CD4-positive, alpha-beta T cell treated with Interferon alpha-2 for 1 hour (primary cell): ENCODE measurements at regions not wholly inside any gene's neighbourhood (a gene's known extent, or its start where the extent isn't known, plus 50 kb on each side); places are given as distances from the start of the nearest gene placed in this dataset.
"Not testable (repeated sequence)": the region's sequence is repeated elsewhere in the genome, so short reads cannot be mapped to it uniquely, and the experiment has no call there.

ENCODE experiments used
- DNase-seq, 2 donors: peaks; one replicate each; pipeline ENCODE4 v3.0.0-alpha.2; 2020 to 2022

DNA sequence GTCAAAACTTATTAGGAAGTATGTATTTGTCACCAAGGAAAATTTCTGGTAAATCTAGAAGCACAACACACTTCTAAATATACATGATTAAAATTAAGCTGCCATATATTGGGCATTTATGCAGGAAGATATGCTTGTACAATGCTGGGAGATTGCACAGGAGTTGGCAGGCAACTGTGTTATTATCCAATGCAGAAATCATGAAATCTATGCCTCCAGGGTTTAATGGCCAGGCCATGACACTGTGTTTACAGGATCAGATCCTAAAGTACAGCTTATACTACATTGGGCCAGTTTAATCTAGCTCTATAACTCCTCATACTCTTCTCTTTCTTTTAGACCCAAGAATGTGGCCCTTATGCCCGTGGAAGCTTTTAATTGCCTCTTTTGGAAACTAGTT lies 391.4 kb upstream of the DPH6 start:
- DNase-seq, result no peak

DNA sequence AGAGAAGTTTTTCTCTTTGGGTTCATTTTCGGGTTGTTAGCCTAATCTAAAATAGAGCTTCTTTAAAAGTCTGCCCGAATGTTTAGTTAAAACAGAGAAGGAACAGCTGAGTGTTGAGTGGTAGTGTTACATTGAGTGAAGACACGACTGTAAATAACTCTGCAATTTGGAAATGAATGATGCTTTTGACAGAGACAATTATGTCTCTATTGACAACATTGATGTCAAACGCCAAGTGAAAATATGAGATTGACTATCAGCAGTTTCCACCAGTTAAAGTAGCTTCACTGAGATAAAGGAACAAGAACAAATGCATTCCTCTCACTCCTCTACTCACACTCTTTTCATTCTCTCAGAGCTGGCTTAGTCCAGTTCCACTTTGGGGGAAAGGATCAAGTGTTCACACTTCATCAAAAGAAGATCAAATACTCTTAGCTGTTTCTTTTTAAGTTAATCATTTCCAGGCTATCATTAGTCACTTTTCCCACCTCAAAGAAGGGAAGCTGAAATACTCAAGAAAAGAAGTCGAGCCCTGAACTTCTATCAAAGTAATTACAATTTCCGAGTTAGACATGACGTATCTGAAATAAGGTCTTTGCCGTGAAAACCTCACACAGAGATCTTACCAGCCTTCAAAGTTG lies 399.1 kb upstream of the DPH6 start:
- no peak for DNase-seq

DNA sequence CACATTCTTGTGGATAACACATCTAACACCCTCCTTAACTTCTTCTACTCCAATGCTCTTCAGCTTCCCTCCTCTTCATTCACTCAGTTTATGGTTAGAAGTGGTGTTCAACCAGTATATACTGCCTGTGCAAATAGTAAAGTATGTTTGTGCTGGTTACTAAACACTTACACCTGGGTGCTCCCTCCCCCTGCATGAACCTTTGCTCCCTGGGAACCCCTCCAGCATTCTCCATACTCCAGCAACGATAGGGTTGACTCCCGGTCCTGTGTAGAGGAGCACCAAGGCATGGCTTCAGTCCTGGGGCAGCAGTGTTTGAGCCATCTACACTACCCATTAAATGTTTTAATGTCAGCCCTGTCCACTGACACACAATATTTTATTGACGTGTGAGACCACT lies 407.5 kb upstream of the DPH6 start:
- DNase-seq, result no peak

DNA sequence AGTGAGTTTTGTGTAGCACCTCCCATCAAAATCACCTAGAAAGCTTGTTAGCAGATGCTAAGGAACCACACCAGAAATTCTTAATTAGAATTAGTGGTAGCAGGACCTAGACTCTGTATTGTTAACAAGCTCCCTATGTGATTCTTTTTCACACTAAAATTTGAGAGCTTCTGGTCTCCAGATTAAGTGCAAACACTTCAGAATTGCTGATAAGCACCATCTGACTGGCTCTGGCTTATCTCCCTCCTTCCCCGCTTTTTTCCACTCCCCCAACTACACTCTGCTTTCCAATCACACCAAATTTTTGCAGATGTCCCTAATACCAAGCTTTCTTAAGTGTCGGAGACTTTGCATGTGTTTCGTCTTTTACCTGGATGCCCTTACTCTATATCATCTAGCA lies 410.1 kb upstream of the DPH6 start:
- no peak for DNase-seq

DNA sequence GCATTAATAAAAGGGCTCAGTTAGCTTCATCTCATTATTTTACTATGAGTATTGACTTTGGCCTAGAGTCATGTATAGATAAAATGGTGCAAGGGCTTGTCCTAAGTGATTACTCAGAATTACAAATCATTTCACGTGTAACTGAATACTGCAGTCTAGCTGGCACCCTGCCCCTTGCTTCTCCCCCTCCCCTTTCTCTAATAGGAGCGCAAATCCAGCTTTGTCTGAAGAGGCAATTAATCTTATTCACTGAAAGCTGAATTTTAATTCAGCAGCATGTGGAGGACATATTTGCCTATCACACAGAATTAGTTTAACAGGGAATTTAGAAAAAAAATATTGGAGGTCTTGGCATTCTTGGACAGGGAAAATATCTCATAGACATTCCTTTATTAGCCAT lies 412.1 kb upstream of the DPH6 start:
- no peak for DNase-seq

DNA sequence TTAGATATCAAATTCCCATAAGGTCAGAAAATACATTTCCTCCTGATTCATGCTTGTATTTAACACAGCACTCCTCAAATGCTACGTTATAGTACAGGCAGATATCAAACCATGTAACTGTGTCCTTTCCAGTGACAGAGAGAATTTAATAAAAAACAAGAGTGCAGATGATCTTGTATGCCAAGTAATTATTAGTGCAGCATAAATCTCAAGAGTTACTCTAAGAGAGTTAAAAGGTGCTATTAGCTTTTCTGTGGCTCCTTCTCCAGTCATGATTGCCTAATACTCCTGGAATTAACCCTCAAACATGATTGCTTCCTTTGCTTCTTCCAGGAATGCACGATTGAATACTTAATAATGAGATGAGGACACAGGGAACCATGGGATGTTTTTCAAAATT lies 413.0 kb upstream of the DPH6 start:
- no peak for DNase-seq

DNA sequence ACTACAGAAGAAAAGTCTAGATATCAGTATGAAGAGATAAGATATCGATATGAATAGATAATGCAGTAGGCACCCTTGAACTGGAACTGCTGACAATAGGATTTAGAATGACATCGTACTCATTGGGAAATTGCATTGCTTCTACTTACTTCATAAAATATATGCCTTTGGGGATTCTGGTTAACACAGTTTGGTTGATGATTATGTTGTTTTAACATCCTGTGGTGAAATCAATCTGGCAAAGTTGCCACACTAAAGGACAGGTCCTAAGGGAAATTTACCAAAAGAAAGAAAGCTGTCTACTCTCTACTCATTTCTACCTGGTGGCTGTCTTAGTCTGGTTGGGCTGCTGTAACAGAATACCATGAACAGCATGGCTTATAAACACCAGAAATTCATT lies 417.4 kb upstream of the DPH6 start:
- DNase-seq, result no peak

DNA sequence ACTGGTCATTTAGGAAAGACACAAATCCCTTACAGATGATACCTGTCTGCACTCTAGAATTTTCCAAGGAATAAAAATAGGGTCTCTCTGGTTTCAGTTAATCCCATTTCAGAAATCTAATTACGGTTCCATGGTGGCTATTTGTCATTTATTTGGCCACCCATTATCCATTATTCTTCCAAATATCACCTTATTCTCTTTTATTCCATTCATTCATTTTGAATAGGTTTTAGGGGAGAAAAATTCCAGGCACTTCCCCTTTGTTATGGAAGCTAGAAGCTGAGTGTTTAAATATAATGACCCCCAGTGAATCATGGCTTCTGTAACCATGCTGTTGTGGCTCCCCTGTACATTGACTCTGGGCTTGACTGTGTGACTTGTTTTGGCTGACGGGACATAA lies 420.8 kb upstream of the DPH6 start:
- no peak for DNase-seq

DNA sequence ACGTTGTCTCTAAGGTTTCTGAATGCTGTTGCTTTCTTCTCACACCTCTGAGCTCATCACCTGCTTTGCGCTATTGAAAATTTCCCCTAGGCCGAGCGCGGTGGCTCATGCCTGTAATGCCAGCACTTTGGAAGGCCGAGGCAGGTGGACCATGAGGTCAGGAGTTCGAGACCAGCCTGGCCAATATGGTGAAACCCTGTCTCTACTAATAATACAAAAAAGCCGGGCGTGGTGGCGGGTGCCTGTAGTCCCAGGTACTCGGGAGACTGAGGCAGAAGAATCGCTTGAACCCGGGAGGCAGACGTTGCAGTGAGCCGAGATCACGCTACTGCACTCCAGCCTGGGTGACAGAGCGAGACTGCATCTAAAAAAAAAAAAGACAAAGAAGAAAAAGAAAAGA lies 422.0 kb upstream of the DPH6 start:
- not testable (repeated sequence) for DNase-seq

DNA sequence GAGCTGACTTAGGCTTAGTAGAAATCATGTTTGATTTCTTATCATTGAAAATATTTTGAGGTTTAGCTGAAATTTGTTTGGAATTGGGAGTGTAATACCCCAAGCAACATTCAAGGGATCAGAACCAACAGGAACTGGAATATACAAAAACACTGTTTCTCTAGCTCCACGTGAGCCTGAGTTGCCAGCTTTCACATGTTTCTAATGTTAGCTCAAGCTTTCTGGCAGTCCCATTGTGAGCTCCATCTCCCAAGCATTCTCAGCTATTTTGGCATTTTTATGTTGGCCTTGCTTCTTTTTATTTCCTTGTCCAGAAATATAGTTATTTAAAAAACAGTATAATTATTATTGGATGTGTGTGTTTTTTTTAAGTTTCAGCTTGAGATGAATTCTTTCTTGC lies 427.1 kb upstream of the DPH6 start:
- no peak for DNase-seq

DNA sequence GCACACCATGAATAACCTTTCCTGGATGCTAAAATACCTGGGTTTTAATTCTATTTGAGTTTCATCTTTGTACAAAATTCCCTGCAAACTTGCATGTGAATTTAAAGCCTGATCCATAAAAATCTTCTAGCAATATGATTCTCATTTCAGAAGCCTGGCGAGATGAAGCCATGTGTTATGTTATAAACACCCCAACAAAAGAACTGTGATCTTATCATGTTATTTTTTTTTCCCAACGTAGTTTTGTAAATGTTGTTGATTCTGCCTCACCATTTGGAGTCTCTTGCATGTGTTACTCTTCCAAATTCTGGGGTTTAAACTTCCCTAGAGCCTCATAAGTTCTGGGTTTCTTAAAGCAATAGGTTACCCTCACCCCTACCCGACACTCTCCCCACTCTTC lies 428.1 kb upstream of the DPH6 start:
- DNase-seq, result no peak

DNA sequence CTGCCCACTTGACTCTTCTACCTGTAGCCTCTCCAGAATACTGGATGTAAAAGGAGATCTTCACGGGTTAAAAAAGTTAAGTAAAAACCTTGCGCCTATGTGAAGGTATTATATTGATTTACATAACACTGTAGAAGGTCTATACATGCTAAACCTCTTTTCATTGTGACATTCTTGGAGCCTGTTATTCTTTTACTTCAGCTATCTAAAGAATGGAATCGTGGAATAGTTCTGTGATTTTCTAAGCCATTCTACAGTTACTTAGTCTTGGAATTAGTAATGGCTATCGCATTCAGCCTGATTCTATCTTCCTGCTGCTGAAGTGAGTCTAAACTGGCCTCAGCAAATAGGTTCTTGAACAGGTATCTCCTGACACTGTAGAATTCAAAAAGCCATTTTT lies 430.0 kb upstream of the DPH6 start:
- no peak for DNase-seq

DNA sequence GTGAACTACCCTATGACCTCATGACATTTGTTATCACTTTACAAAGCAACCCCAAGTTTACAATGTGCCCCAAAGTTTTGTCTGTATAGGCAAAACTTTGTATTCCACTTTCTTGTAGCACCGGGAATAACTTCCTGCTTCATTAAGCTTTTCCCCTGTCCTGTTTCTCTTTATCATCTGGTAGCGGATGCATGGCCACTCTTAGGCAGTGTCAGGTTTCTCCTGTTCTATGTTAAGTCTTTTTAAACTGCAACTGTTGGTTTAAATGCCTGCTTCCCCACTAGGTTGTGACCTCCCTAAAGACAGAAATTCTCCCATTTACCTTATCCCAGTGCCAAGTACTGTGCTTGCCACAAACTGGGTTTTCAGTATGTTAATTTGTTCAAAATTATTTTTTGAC lies 433.6 kb upstream of the DPH6 start:
- DNase-seq, result no peak

DNA sequence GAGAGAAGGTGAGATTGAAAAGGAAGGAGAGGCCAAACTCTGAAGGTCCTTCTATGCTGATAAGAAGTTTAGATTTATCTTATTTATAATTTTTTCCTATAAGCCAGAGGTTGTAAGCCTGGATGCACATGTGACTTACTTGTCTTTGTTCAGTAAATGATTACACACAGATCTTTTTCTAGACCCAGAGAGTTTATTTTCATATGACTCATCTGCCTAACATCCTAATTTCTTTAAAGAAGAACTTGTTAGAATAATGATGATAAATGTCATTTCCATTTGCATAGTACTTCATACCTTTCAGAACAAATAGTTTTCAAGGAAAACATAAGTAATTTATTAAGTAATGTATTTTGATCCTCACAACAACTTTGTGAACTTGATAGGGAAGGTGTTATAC lies 434.8 kb upstream of the DPH6 start:
- DNase-seq, result no peak

DNA sequence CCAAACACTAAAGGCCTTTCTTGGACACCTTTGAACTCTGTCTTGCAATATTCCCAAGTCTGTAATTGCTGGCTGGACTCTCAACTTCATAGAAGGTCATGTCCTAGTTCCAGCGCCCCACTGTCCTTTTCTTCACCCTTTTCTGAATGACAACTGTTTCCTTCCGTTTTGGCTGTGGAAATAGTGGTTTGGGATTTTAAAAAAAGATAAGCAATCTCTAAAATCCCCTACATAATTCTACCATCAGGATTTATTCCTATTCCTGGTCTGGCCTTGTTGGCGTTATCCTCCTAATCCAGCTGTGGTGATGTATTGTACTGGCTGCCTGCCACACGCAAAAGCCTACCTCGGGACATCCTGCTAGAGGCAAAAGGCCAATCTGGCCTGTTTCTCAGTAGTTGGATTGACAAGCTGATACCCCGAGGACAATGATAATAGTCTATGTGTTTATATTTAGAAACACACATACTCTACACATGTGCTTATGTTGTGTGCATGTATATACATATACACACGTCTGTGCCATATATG lies 440.3 kb upstream of the DPH6 start:
- DNase-seq, result no peak

DNA sequence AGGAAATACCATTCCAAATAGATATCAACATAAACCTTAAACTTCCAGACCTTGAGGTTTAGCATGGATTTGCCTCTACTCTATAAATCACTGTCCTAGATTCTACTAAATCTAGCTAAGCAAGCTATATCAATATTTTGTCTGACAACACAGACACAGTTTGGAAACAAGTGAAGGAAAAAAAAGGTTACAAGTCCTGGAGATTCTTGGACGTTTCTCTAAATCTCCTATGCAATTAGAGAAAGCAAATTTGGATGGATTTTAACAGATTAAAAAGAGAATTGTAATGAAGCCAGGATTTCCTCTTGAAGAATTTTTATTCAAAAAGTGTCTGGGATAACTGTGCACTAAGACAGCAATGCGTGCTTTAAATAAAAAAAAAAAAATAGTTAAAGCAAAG lies 441.1 kb upstream of the DPH6 start:
- DNase-seq, result no peak

DNA sequence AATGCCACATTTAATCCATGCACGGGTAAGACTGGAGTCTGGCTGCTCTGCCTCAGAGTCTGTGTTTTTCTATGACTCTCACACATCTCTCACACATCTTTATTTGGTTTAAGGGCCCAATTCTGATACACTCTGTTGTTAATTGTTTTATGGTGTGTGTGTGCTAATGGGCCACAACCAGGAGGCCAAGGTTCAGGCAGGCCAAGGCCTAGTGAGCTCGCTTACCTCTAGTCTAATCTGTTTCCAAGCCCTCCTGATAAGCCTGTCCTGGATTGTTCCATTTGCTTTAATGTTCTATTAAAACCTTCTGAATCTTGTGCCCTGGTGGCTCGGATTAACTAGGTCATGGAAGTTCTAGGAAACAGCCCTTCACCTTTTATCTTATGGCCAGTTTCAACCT lies 445.4 kb upstream of the DPH6 start:
- DNase-seq, result no peak

DNA sequence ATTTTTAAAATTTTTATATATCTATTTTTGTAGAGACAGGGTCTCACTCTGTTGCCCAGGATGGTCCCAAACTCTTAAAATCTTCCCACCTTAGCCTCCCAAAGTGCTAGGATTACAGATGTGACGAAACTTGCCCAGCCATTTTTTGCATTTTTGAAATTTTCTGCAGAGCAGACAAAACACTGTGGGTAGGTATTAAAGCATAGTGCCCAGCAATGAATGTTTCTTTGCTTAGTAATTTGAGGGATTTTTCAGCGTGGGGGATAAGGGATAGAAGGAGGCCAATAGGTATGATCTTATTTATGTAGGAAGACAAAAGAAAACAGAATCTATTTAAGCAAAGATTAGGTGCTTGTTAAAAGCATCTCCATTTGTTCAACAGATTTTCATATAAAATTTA lies 446.8 kb upstream of the DPH6 start:
- DNase-seq, result no peak

DNA sequence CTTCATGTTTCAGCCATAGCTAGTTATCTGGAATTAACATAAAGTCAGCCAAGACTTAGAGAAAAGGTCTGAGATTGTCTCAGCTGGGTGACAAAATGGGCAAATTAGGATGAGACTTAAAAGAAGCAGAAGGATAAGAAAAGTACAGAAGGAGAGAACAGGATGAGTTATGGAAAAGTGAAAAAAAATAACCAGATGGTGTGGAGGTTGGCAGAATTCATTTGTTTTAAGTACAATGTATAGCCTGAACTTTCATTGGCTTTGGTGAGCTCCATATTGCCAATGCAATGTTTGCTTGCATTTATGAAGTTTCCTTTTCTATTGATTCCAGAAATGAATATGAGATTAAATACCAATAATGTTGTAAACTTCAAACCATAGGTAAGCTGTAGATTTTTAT lies 447.2 kb upstream of the DPH6 start:
- DNase-seq, result no peak

DNA sequence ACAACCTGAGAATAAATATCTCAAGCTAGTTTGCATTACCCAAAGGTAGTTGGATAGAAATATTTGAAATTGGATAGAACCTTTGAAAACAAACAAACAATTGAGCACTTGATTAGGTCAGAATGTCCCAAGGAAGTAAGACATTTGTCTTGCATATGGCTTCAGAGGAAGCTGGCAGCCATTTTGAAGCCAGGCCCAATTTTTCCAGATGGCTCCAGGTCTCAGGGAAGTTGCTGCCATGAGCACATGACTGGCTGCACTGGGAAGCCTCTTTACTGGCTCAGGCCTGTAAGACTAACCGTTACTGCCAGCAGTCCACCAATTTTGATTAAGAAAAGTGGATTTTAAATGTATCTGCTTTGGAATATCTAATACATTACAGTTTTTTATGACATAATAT lies 448.9 kb upstream of the DPH6 start:
- no peak for DNase-seq

DNA sequence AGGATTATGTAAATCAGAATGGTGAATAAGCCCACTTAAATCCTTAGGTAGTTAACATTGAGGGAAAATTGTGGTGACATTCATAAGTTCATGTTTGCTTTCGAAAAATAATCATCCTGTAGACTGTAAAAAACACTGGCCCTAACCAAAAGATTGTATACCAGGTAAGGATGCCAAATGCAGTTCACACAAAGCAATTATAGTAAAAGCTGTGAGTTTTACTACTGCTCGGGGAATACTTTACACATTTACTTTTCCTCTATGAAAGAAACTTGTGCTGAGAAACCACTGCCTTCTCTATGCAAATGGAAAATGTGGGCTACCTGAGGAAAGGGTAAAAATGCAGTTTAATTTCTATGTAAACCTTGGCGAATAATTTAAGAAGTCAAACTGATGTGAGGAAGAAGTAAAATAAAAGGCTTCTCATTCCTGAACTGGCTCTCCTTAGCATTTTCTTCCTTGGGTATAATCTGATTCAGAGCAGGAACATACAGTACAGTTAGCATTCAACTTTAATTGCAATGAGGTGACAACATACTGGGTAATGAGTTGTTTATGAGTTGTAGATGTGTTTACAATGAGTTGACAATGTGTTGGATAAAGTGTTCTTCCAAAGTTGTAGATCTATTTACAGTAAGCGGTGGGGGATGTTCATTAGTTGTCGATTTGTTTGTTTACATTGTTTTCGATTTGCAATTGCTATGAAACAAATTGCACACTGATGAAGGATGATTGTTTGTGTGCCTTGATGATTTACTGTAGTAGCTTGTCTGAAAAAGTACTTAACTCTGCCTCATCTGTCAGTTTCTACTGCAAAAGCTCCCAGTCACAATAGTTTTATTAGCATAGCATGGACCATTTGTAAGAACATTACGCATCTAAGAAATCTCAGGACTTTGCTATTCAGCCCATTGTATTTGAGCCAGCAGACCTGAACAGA lies 453.0 kb upstream of the DPH6 start:
- no peak for DNase-seq

DNA sequence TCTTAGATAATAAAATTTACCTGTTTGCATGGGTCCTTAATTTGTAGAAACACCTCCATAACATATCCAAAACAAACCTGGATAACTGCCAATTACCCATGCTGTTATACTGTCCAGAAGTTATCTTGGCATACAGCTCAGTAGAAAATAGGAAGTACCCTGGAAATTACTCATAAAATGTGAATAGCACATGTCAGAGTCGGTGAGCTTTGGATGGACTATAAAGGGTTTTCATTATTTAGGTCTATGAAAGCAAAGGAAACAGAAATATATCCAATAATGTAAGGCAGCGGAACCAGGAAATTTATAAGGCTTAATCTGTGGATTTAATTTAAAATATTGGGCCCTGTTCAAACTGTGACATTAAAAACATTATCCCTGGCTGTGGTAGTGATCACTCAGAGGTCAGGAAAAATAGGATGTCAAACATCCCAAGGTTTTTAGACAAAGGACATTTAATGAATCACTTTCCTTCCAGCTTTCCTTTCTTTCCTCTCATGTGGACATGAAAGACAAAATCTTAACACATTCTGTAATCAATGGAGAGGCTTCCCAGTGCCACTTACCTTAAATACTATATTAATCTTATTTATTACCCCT lies 459.0 kb upstream of the DPH6 start:
- DNase-seq, result no peak

DNA sequence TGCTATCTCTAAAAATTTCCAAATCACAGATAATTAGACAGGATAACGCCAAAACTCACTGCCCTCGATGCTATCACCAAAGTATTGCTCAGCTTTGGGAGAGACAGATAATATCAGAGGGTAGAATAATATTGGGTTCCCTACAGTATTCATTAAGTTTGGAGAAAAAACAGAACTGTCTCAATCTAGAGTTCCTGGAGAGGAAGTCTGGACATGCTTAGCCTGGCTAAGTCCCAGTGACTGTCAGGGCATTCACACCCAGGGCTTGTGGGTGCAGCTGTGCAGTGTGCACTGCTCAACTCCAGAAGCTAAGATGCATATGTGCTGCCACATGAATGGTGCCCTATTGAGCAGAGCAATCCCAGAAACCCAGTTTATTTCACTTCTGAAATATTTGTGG lies 459.6 kb upstream of the DPH6 start:
- DNase-seq, result no peak

DNA sequence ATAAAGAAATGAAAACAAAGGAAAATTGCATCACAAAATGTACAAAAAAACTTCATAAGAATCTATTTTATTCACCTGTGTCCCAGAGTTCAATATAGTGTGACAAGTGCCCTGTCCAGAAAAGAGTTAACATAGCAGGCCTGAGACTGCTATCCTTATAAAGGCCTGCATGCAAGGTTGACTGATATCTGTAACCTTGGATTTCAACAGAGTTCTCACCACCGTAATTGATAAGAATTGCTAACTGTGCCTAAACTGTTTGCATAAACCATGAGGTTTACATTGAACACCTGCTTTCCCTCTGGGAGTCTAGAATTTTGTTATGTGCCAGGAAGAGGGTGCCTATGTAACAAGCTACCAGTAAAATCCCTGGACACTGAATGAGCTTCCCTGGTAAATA lies 461.7 kb upstream of the DPH6 start:
- no peak for DNase-seq
